ENCODE measurements at regions not wholly inside any gene's neighbourhood (a gene's known extent, or its start where the extent isn't known, plus 50 kb on each side); places are given as distances from the start of the nearest gene placed in this dataset.

DNA sequence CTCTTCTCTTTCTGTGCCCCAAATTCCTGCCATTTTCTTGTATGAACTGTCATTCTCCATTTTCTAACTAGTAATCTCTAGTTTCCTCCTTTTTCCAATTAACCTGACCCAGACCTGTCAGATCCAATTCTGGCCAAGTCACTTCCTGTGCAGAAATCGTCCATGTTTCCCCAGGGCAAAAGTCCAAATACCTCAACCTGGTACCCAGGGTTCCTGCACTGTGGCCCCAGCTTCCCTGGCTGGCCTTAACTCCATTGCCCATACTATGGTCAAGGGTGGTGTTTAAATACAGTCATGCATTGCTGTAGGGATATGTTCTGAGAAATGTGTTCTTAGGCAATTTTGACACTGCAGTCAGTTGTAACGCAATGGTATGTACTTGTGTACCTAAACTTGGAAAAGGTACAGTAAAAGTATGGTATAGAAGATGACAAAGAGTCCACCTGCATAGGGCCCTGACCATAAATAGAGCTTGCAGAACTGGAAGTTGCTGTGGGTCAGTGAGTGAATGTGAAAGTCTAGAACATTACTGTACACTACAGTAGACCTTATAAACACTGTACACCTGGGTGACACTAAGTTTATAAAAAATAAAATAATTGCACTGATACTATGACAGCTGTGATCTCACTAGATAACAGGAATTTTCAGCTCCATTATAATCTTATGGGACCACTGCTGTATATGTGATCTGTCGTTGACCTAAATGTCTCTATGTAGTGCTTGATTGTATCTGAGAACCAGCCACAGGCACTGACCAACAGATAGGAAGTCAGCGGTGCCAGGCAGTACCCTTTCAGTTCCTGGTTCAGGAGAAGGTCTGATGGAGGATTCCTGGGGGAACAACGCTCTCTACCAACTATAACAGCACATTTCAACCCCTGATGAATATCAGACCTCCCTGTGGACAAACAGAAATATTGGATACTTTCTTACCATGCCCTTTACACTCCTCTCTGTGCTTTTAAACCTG lies 336.1 kb upstream of the PROK2 start:
- TF ChIP-seq, protein P1, sequence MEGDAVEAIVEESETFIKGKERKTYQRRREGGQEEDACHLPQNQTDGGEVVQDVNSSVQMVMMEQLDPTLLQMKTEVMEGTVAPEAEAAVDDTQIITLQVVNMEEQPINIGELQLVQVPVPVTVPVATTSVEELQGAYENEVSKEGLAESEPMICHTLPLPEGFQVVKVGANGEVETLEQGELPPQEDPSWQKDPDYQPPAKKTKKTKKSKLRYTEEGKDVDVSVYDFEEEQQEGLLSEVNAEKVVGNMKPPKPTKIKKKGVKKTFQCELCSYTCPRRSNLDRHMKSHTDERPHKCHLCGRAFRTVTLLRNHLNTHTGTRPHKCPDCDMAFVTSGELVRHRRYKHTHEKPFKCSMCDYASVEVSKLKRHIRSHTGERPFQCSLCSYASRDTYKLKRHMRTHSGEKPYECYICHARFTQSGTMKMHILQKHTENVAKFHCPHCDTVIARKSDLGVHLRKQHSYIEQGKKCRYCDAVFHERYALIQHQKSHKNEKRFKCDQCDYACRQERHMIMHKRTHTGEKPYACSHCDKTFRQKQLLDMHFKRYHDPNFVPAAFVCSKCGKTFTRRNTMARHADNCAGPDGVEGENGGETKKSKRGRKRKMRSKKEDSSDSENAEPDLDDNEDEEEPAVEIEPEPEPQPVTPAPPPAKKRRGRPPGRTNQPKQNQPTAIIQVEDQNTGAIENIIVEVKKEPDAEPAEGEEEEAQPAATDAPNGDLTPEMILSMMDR (conservative IDR thresholded peaks at IDR 0.05; ENCODE audit: low read depth), result no peak
- H3K27ac ChIP-seq, result no peak overlapping the region
- ChIA-PET POLR2A (ENCODE audit: low non-redundant PET) (no interaction called here), CTCF (no interaction called here)
- no peak for DNase-seq (ENCODE audit: low spot score)

DNA sequence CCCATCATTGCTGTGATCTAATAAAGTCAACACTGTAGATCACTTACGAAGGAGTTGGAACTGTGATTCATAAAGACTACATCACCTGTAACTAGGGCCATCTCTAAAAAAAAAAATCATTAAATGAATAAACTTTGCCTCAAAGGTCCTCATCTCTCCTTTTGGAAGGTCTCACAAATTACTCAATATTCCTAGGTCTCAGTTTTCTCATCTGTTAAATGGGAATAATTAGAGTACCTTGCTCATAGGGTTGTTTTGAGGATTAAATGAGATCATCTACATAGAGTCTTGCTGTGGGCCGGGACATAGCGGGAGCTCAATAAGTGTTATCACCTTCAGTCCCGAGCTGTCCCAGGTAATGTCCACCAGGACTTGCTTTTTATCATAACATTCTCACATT lies 335.1 kb upstream of the PROK2 start:
- no peak for DNase-seq (ENCODE audit: low spot score)
- POLR2A ChIA-PET (ENCODE audit: low non-redundant PET), result no interaction called here
- H3K27ac ChIP-seq, result no peak overlapping the region
- TF ChIP-seq, protein P1 (conservative IDR thresholded peaks at IDR 0.05; ENCODE audit: low read depth), result no peak
- CTCF ChIA-PET, result no interaction called here

DNA sequence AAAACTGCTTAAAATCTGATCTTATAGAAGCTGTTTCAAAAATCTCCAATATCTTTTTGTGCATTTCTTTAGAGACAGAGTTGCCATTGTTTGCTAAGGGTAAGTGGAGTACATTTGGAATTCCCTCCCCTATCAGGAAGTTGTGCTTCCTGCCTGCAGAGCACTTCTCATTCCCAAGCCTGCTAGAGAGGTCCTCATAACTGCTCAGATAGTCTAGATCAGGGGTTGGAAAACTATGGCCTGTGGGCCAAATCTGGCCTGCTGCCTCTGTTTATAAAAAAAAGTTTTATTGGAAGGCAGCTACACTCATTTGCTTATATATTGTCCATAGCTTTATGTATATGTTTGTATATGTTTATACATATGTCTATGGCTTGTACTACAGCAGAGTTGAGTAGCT lies 333.7 kb upstream of the PROK2 start:
- ChIA-PET CTCF (interaction anchor here (0.6 kb wide), 1 partner anchor 265 kb away, joined by 4 read pairs; no protein-coding TSS in a partner anchor), POLR2A (ENCODE audit: low non-redundant PET) (no interaction called here)
- no peak overlapping the region for H3K27ac ChIP-seq
- no peak for DNase-seq (ENCODE audit: low spot score)
- TF ChIP-seq, protein P1 (conservative IDR thresholded peaks at IDR 0.05; ENCODE audit: low read depth), result no peak

DNA sequence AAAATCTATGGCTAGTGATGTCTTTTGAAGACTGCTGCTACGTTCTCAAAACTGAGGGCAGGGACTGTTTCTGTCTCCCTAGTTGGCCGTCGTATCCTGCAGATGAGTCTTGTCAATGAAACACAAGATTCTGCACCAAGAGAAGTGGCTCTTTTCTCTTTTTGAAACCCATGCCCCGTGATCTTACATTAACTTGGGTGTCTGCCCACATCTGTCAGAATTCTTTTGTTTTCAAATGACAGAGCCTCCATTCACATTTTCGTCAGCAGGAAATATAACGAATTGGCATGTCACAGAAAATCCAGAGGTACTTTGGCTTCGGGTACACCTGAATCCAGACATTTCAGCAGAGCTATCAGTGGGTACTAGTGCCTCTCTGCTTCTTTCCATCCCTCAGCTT lies 331.3 kb upstream of the PROK2 start:
- DNase-seq (ENCODE audit: low spot score), result no peak
- H3K27ac ChIP-seq, result no peak overlapping the region
- TF ChIP-seq, protein P1 (conservative IDR thresholded peaks at IDR 0.05; ENCODE audit: low read depth), result no peak
- CTCF ChIA-PET, result interaction anchor here (0.7 kb wide), 1 partner anchor 666 kb away, joined by 4 read pairs; no protein-coding TSS in a partner anchor
- POLR2A ChIA-PET (ENCODE audit: low non-redundant PET), result no interaction called here

DNA sequence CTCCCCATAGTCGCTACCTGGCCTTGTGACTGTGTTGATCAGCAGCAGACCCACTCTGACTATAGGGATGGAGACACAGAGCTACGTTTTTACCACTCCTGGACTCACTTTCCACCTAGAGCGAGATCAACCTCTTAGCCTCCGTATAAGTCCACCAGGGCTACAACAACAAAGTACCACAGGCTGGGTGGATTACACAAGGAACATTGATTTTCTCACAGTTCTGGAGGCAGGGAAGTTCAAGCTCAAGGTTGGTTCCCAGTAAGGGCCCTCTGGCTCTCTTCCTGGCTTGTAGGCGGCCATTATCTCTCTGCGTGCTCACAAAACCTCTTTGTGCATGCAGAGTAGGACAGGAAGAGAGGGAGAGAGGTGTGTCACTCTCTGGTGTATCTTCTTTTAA lies 330.4 kb upstream of the PROK2 start:
- no peak for DNase-seq (ENCODE audit: low spot score)
- TF ChIP-seq, protein P1 (conservative IDR thresholded peaks at IDR 0.05; ENCODE audit: low read depth), result no peak
- H3K27ac ChIP-seq, result no peak overlapping the region
- ChIA-PET CTCF (interaction anchor here (0.7 kb wide), 1 partner anchor 666 kb away, joined by 4 read pairs; no protein-coding TSS in a partner anchor), POLR2A (ENCODE audit: low non-redundant PET) (no interaction called here)

DNA sequence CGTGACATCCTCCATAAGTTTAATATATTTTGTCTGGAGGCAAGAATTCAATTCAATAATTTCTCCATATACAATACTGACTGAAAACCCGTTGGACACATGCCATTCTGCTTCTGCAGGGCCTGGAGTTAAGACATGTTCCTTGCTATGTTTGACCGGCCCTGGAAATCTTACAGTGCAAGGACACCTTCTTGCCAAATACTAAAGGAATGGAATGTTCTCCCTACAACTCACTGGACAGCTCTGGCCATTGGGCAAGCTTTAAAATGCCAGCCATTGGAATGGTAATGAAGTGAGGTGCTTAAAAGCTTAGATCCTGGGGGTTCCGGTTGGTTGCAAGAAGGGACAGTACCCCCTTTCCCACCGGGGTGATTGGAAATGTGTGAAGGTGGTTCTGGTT lies 329.8 kb upstream of the PROK2 start:
- TF ChIP-seq, protein P1 (conservative IDR thresholded peaks at IDR 0.05; ENCODE audit: low read depth), result no peak
- ChIA-PET POLR2A (ENCODE audit: low non-redundant PET) (no interaction called here), CTCF (no interaction called here)
- no peak for DNase-seq (ENCODE audit: low spot score)
- no peak overlapping the region for H3K27ac ChIP-seq
